ENCODE measurements at regions not wholly inside any gene's neighbourhood (a gene's known extent, or its start where the extent isn't known, plus 50 kb on each side); places are given as distances from the start of the nearest gene placed in this dataset.

- Histone ChIP-seq H3K4me1 (peaks cover 28% of the 10 kb centered on the region), H3K27me3 (no peaks in the 10 kb centered on the region), H3K9me3 (no peaks in the 10 kb centered on the region), H3K36me3 (no peaks in the 10 kb centered on the region), H3K27ac (peak overlapping the region; percentile 68), H3K4me3 (no peak overlapping the region)
- intact Hi-C loops (cut with DNase I) = no loop called here
- no peak for DNase-seq (ENCODE audit: extremely low spot score in 2 of 2)
- TF ChIP-seq POLR2AphosphoS5 (IDR thresholded peaks at IDR 0.05; ENCODE audit: insufficient read depth in 1 of 2, low read depth in 1 of 2) (no peak), POLR2A (IDR thresholded peaks at IDR 0.05) (no peak), CTCF (IDR thresholded peaks at IDR 0.05) (no peak)
Observed at GRCh38 chr16:51450376-51450775, 299.3 kb upstream of the SALL1 start.

GRCh38 chr16:51449441-51449840 lies 298.4 kb upstream of the SALL1 start:
- Histone ChIP-seq H3K9me3 (no peaks in the 10 kb centered on the region), H3K27ac (peak overlapping the region; percentile 68), H3K4me1 (peaks cover 28% of the 10 kb centered on the region), H3K27me3 (no peaks in the 10 kb centered on the region), H3K36me3 (no peaks in the 10 kb centered on the region), H3K4me3 (no peak overlapping the region)
- intact Hi-C loops (cut with DNase I) = no loop called here
- TF ChIP-seq CTCF (IDR thresholded peaks at IDR 0.05) = no peak
- TF ChIP-seq POLR2AphosphoS5 (IDR thresholded peaks at IDR 0.05; ENCODE audit: insufficient read depth in 1 of 2, low read depth in 1 of 2) = no peak
- no peak for TF ChIP-seq POLR2A (IDR thresholded peaks at IDR 0.05)
- no peak for DNase-seq (ENCODE audit: extremely low spot score in 2 of 2)

- H3K9me3 ChIP-seq = no peaks in the 10 kb centered on the region
- no peak overlapping the region for H3K27ac ChIP-seq
- no peak for TF ChIP-seq CTCF (IDR thresholded peaks at IDR 0.05)
- TF ChIP-seq POLR2A (IDR thresholded peaks at IDR 0.05) = no peak
- TF ChIP-seq POLR2AphosphoS5 (IDR thresholded peaks at IDR 0.05; ENCODE audit: insufficient read depth in 1 of 2, low read depth in 1 of 2) = no peak
- no peaks in the 10 kb centered on the region for H3K36me3 ChIP-seq
- intact Hi-C loops (cut with DNase I) = no loop called here
- H3K27me3 ChIP-seq = no peaks in the 10 kb centered on the region
- H3K4me1 ChIP-seq = peaks cover 32% of the 10 kb centered on the region
- no peak for DNase-seq (ENCODE audit: extremely low spot score in 2 of 2)
- H3K4me3 ChIP-seq = no peak overlapping the region
Observed at GRCh38 chr16:51445250-51445649, 294.2 kb upstream of the SALL1 start.

- no peak overlapping the region for H3K4me3 ChIP-seq
Observed at GRCh38 chr16:51443934-51444333, 292.9 kb upstream of the SALL1 start.

More at GRCh38 chr16:51443934-51444333, 292.9 kb upstream of the SALL1 start:
- TF ChIP-seq POLR2A (IDR thresholded peaks at IDR 0.05) = no peak
- TF ChIP-seq POLR2AphosphoS5 (IDR thresholded peaks at IDR 0.05; ENCODE audit: insufficient read depth in 1 of 2, low read depth in 1 of 2) = no peak
- no peak for TF ChIP-seq CTCF (IDR thresholded peaks at IDR 0.05)
- DNase-seq (ENCODE audit: extremely low spot score in 2 of 2) = no peak
- intact Hi-C loops (cut with DNase I) = no loop called here
- no peaks in the 10 kb centered on the region for H3K36me3 ChIP-seq
- peaks cover 32% of the 10 kb centered on the region for H3K4me1 ChIP-seq
- no peaks in the 10 kb centered on the region for H3K27me3 ChIP-seq
- H3K27ac ChIP-seq = no peak overlapping the region
- no peaks in the 10 kb centered on the region for H3K9me3 ChIP-seq

Data from vagina (tissue), 2 donors.